A549 (cell line): ENCODE measurements at regions not wholly inside any gene's neighbourhood (a gene's known extent, or its start where the extent isn't known, plus 50 kb on each side); places are given as distances from the start of the nearest gene placed in this dataset.

ENCODE experiments used
- ATAC-seq, 2 experiments: fragments of 200-7000 bp in 1 of 2; fragments of >200 bp in 1 of 2; cut with Nextera tagmentation in 1 of 2; cut with Tn5 transposase in 1 of 2; 3 replicates each; pipeline versions ENCODE4 v1.8.0 to v1.9.1; 2018 to 2020; ENCODE audit warnings: mild to moderate bottlenecking in 1 of 2, moderate library complexity in 1 of 2
- CTCF ChIA-PET: fragments of 300-600 bp; sonication (Branson Sonifier 250); formaldehyde crosslinking; extraction: SDS; loops from one replicate; lab custom pipeline; 2021; ENCODE audit warnings: antibody characterized with exemption, inconsistent platforms; lab: Yijun Ruan, JAX
- POLR2A ChIA-PET: fragments of 350-600 bp; formaldehyde crosslinking; extraction: SDS; loops from one replicate; lab custom pipeline; 2021; ENCODE audit warnings: antibody characterized with exemption, inconsistent platforms; lab: Yijun Ruan, JAX
- DNase-seq, 2 experiments: peaks; one replicate each; pipeline versions ENCODE4 v3.0.0 to v3.0.0-alpha.2; 2011 to 2016; ENCODE audit warnings: low read depth in 1 of 2, low spot score in 1 of 2
- FAIRE-seq: peaks from 2 replicates; lab custom pipeline; 2011; peaks lifted over from hg19 to GRCh38; lab: Jason Lieb, UNC
- H3K27ac ChIP-seq, 2 experiments: fragments of >200 bp; sonication (Bioruptor Twin); formaldehyde crosslinking; 3 replicates each; pipeline ENCODE4 v1.5.1; 2016 to 2017
- H3K4me1 ChIP-seq: fragments of >200 bp; sonication (Bioruptor Twin); formaldehyde crosslinking; 3 replicates; pipeline ENCODE4 v1.6.1; 2016
- H3K4me2 ChIP-seq: fragments of >200 bp; sonication (Bioruptor Twin); formaldehyde crosslinking; 3 replicates; pipeline ENCODE4 v1.6.1; 2016
- H3K4me3 ChIP-seq: fragments of >200 bp; sonication (Bioruptor Twin); formaldehyde crosslinking; 3 replicates; pipeline ENCODE4 v1.5.1; 2016
- H3K9me3 ChIP-seq: fragments of >200 bp; sonication (Bioruptor Twin); formaldehyde crosslinking; 3 replicates; pipeline ENCODE4 v1.6.1; 2016
- CBX2 ChIP-seq: fragments of 200-600 bp; sonication (generic); IDR thresholded peaks from 2 replicates; pipeline ENCODE4 v1.6.1; 2016; ENCODE audit warnings: low read depth, mild to moderate bottlenecking, borderline replicate concordance
- CHD2 ChIP-seq: fragments of 150-350 bp; IDR thresholded peaks from 2 replicates; pipeline ENCODE4 v1.6.1; 2014; ENCODE audit warnings: low read length; ENCODE audit not compliant: partially characterized antibody
- CHD4 ChIP-seq: fragments of 200-600 bp; sonication (generic); IDR thresholded peaks from 2 replicates; pipeline ENCODE4 v1.6.1; 2016; ENCODE audit warnings: antibody characterized with exemption, mild to moderate bottlenecking, borderline replicate concordance
- FOSB ChIP-seq: fragments of 250-450 bp; sonication (Bioruptor Pico); IDR thresholded peaks from 2 replicates; pipeline ENCODE4 v1.5.0; 2020; ENCODE audit warnings: mild to moderate bottlenecking, moderate library complexity
- HDAC2 ChIP-seq: fragments of 200-600 bp; sonication (generic); IDR thresholded peaks from 2 replicates; pipeline ENCODE4 v1.6.1; 2016
- HES2 ChIP-seq: fragments of >200 bp; sonication (Bioruptor Twin); formaldehyde crosslinking; IDR thresholded peaks from 2 replicates; pipeline ENCODE4 v1.6.1; 2016
- HOXB13 ChIP-seq: fragments of 250-450 bp; sonication (Bioruptor Pico); IDR thresholded peaks from 2 replicates; pipeline ENCODE4 v1.5.0; 2020; ENCODE audit warnings: low read depth, mild to moderate bottlenecking, moderate library complexity
- MAZ ChIP-seq: fragments of 150-350 bp; IDR thresholded peaks from 2 replicates; pipeline ENCODE4 v1.6.1; 2014; ENCODE audit warnings: antibody characterized with exemption, low read depth, low read length, borderline replicate concordance
- MYC ChIP-seq: IDR thresholded peaks from 2 replicates; pipeline ENCODE4 v1.6.1; 2012; ENCODE audit warnings: mild to moderate bottlenecking, inconsistent platforms, low read length, improper control_type of control experiment, borderline replicate concordance
- NPAS2 ChIP-seq: fragments of 250-450 bp; sonication (Bioruptor Pico); IDR thresholded peaks from 2 replicates; pipeline ENCODE4 v1.8.0; 2022; ENCODE audit warnings: mild to moderate bottlenecking, moderate library complexity, borderline replicate concordance
- POLR2AphosphoS2 ChIP-seq: conservative IDR thresholded peaks from 2 replicates; pipeline ENCODE4 v1.6.1; 2012; ENCODE audit warnings: low read length, improper control_type of control experiment, inconsistent platforms
- RCOR1 ChIP-seq: fragments of 150-350 bp; IDR thresholded peaks from 2 replicates; pipeline ENCODE4 v1.6.1; 2014; ENCODE audit warnings: antibody characterized with exemption, low read length, low read depth
- RNF2 ChIP-seq: fragments of 200-600 bp; sonication (generic); IDR thresholded peaks from 2 replicates; pipeline ENCODE4 v1.6.1; 2016; ENCODE audit warnings: low read depth, mild to moderate bottlenecking, antibody characterized with exemption, moderate library complexity, borderline replicate concordance
- SMC3 ChIP-seq: fragments of >200 bp; sonication (Bioruptor Twin); formaldehyde crosslinking; IDR thresholded peaks from 3 replicates; pipeline ENCODE4 v1.6.1; 2018; ENCODE audit warnings: inconsistent platforms
- SREBF2 ChIP-seq: fragments of 450-650 bp; IDR thresholded peaks from 2 replicates; pipeline ENCODE4 v1.6.1; 2014; ENCODE audit warnings: mild to moderate bottlenecking, moderate library complexity
- ZNF302 ChIP-seq: fragments of 250-450 bp; sonication (Bioruptor Pico); IDR thresholded peaks from 2 replicates; pipeline ENCODE4 v1.9.0; 2021; ENCODE audit warnings: inconsistent platforms, mild to moderate bottlenecking, moderate library complexity
- ZSCAN20 ChIP-seq: fragments of 250-450 bp; sonication (Bioruptor Pico); IDR thresholded peaks from 2 replicates; pipeline ENCODE4 v1.8.0; 2022; ENCODE audit warnings: mild to moderate bottlenecking, moderate library complexity
- WGBS: methylation state at CpG from one replicate; pipeline ENCODE4 v1.1.6; 2017; ENCODE audit errors: missing lambda C conversion rate; 5-methylcytosine and 5-hydroxymethylcytosine counted together
- TF ChIP-seq, protein P1 (sequence below): fragments of >200 bp; sonication (Bioruptor Twin); formaldehyde crosslinking; IDR thresholded peaks from 3 replicates; pipeline ENCODE4 v1.6.1; 2016
- TF ChIP-seq, protein P2 (sequence below): IDR thresholded peaks from 2 replicates; pipeline ENCODE4 v1.6.1; 2012; ENCODE audit warnings: low read depth, borderline replicate concordance
- TF ChIP-seq, protein P3 (sequence below): fragments of 200-600 bp; sonication (generic); IDR thresholded peaks from 2 replicates; pipeline ENCODE4 v1.6.1; 2016; ENCODE audit warnings: antibody characterized with exemption, mild to moderate bottlenecking, moderate library complexity

DNA sequence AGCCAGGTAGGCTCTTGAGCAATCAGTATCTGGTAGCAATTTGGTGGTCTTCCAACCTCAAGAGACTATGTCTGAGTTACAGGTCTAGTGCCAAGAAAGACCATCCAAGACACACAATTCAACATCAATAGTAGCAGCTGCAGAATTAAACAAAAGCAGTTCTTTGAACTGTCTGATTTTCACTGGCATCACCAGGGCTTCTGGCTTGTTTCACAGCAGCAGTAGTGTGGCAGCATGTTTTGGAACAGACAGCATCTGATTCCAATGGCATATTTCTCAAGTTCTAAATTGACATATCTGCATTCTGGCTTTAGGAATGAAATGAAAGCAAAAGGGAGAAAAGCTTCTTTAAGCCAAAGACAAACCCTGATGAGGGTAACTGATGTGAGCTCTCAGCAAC lies 334.7 kb upstream of the PRMT6 start:
- TF ChIP-seq, protein P1, sequence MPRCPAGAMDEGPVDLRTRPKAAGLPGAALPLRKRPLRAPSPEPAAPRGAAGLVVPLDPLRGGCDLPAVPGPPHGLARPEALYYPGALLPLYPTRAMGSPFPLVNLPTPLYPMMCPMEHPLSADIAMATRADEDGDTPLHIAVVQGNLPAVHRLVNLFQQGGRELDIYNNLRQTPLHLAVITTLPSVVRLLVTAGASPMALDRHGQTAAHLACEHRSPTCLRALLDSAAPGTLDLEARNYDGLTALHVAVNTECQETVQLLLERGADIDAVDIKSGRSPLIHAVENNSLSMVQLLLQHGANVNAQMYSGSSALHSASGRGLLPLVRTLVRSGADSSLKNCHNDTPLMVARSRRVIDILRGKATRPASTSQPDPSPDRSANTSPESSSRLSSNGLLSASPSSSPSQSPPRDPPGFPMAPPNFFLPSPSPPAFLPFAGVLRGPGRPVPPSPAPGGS = no peak
- H3K9me3 ChIP-seq = no peaks in the 10 kb centered on the region
- no peak overlapping the region for H3K27ac ChIP-seq
- CTCF ChIA-PET = no interaction called here
- H3K4me3 ChIP-seq = no peak overlapping the region
- H3K4me2 ChIP-seq = no peak overlapping the region
- DNase-seq (no peak), ATAC-seq (no peak), FAIRE-seq (no peak)
- POLR2A ChIA-PET = no interaction called here
- no peaks in the 10 kb centered on the region for H3K4me1 ChIP-seq

- POLR2A ChIA-PET = no interaction called here
Observed at GRCh38 chr1:106722466-106722865, 334.0 kb upstream of the PRMT6 start.

GRCh38 chr1:106727171-106727570 lies 329.3 kb upstream of the PRMT6 start:
- no peak for DNase-seq
- no peaks in the 10 kb centered on the region for H3K9me3 ChIP-seq
- no peaks in the 10 kb centered on the region for H3K4me1 ChIP-seq
- TF ChIP-seq POLR2AphosphoS2 = no peak
- no peak for TF ChIP-seq CHD2
- no peak for TF ChIP-seq ZSCAN20 (CRISPR knock-in tag)
- no peak for TF ChIP-seq ZNF302 (CRISPR knock-in tag)
- no peak for TF ChIP-seq CBX2
- TF ChIP-seq HOXB13 (CRISPR knock-in tag) = no peak
- TF ChIP-seq HDAC2 = no peak
- TF ChIP-seq, protein P2, sequence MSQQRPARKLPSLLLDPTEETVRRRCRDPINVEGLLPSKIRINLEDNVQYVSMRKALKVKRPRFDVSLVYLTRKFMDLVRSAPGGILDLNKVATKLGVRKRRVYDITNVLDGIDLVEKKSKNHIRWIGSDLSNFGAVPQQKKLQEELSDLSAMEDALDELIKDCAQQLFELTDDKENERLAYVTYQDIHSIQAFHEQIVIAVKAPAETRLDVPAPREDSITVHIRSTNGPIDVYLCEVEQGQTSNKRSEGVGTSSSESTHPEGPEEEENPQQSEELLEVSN = no peak
- no peak for TF ChIP-seq RNF2
- no peak for TF ChIP-seq FOSB (CRISPR knock-in tag)
- TF ChIP-seq, protein P1 = no peak
- TF ChIP-seq SREBF2 = no peak
- TF ChIP-seq RCOR1 = no peak
- H3K27ac ChIP-seq = no peak overlapping the region
- no peak for ATAC-seq
- ChIA-PET POLR2A (no interaction called here), CTCF (no interaction called here)
- no peak for FAIRE-seq
- no peak overlapping the region for H3K4me2 ChIP-seq
- WGBS = 0% methylated on average over 3 of the region's 3 CpGs
- H3K4me3 ChIP-seq = no peak overlapping the region

More at GRCh38 chr1:106722466-106722865, 334.0 kb upstream of the PRMT6 start:
- 0% methylated on average over 1 of the region's 1 CpG for WGBS
- ATAC-seq (no peak), FAIRE-seq (no peak), DNase-seq (no peak)
- Histone ChIP-seq H3K4me1 (no peaks in the 10 kb centered on the region), H3K4me2 (no peak overlapping the region), H3K9me3 (no peaks in the 10 kb centered on the region), H3K4me3 (no peak overlapping the region), H3K27ac (no peak overlapping the region)
- CTCF ChIA-PET = no interaction called here
- no peak for TF ChIP-seq FOSB (CRISPR knock-in tag)

- H3K4me1 ChIP-seq = no peaks in the 10 kb centered on the region
- no peak for FAIRE-seq
- POLR2A ChIA-PET = no interaction called here
- H3K4me2 ChIP-seq = no peak overlapping the region
- DNase-seq = no peak
- H3K4me3 ChIP-seq = no peak overlapping the region
- TF ChIP-seq ZSCAN20 (CRISPR knock-in tag) (no peak), MYC (no peak), MAZ (no peak), POLR2AphosphoS2 (no peak), SREBF2 (no peak), NPAS2 (CRISPR knock-in tag) (no peak), RNF2 (no peak), CHD4 (no peak), SMC3 (no peak), HES2 (no peak)
- TF ChIP-seq, protein P3, sequence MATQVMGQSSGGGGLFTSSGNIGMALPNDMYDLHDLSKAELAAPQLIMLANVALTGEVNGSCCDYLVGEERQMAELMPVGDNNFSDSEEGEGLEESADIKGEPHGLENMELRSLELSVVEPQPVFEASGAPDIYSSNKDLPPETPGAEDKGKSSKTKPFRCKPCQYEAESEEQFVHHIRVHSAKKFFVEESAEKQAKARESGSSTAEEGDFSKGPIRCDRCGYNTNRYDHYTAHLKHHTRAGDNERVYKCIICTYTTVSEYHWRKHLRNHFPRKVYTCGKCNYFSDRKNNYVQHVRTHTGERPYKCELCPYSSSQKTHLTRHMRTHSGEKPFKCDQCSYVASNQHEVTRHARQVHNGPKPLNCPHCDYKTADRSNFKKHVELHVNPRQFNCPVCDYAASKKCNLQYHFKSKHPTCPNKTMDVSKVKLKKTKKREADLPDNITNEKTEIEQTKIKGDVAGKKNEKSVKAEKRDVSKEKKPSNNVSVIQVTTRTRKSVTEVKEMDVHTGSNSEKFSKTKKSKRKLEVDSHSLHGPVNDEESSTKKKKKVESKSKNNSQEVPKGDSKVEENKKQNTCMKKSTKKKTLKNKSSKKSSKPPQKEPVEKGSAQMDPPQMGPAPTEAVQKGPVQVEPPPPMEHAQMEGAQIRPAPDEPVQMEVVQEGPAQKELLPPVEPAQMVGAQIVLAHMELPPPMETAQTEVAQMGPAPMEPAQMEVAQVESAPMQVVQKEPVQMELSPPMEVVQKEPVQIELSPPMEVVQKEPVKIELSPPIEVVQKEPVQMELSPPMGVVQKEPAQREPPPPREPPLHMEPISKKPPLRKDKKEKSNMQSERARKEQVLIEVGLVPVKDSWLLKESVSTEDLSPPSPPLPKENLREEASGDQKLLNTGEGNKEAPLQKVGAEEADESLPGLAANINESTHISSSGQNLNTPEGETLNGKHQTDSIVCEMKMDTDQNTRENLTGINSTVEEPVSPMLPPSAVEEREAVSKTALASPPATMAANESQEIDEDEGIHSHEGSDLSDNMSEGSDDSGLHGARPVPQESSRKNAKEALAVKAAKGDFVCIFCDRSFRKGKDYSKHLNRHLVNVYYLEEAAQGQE = no peak
- TF ChIP-seq, all 56 proteins: peak for 0
- 0% methylated on average over 2 of the region's 2 CpGs for WGBS
- Histone ChIP-seq H3K27ac (no peak overlapping the region), H3K9me3 (no peaks in the 10 kb centered on the region)
- CTCF ChIA-PET = no interaction called here
- no peak for ATAC-seq
Observed at GRCh38 chr1:106746448-106747085, 309.9 kb upstream of the PRMT6 start.
